GM12878 (cell line): ENCODE measurements at regions not wholly inside any gene's neighbourhood (a gene's known extent, or its start where the extent isn't known, plus 50 kb on each side); places are given as distances from the start of the nearest gene placed in this dataset.

Source experiments
- ATAC-seq: fragments of 200-7000 bp; cut with Tn5 transposase; 3 replicates; pipeline ENCODE4 v1.9.1; 2020; ENCODE audit warnings: mild to moderate bottlenecking, moderate library complexity
- BruUV-seq: library from RNA; stranded (reverse); fragments of 400-500 nt; replicated peaks from 2 replicates; lab custom pipeline; 2021; lab: Mats Ljungman, UMichigan
- CTCF ChIA-PET: fragments of 300-600 bp; sonication (Branson Sonifier 250); formaldehyde crosslinking; extraction: SDS; loops from one replicate; lab custom pipeline; 2021; ENCODE audit warnings: inconsistent platforms; lab: Yijun Ruan, JAX
- POLR2A ChIA-PET: fragments of 350-600 bp; formaldehyde crosslinking; extraction: SDS; loops from one replicate; lab custom pipeline; 2021; ENCODE audit warnings: inconsistent platforms; lab: Charles Lee
- RAD21 ChIA-PET: fragments of 300-600 bp; sonication (Branson Sonifier 250); formaldehyde crosslinking; loops from one replicate; lab custom pipeline; 2023; ENCODE audit warnings: antibody characterized with exemption; ENCODE audit not compliant: unreplicated experiment; lab: Charles Lee
- SMC1A ChIA-PET: fragments of 300-600 bp; sonication (Branson Sonifier 250); formaldehyde crosslinking; loops from one replicate; lab custom pipeline; 2023; ENCODE audit not compliant: unreplicated experiment, uncharacterized antibody; lab: Charles Lee
- DNase-seq: peaks from one replicate; pipeline ENCODE4 v3.0.0-alpha.2; 2011; ENCODE audit warnings: low read depth, low spot score
- FAIRE-seq: peaks from 3 replicates; lab custom pipeline; 2011; peaks lifted over from hg19 to GRCh38; lab: Jason Lieb, UNC
- H2AFZ ChIP-seq: 2 replicates; pipeline ENCODE4 v1.6.0; 2011; ENCODE audit warnings: low read depth, low read length, control low read depth; ENCODE audit not compliant: control insufficient read depth
- H3K27ac ChIP-seq: 2 replicates; pipeline ENCODE4 v1.5.1; 2011; ENCODE audit warnings: control low read depth; ENCODE audit not compliant: control insufficient read depth, insufficient read depth
- H3K27me3 ChIP-seq, 2 experiments: replicated peaks in 1 of 2; 2 replicates each; pipeline versions ENCODE4 v1.6.0 to v1.6.1; 2011; ENCODE audit warnings: low read length in 1 of 2; ENCODE audit not compliant: control insufficient read depth in 2 of 2, insufficient read depth in 2 of 2
- H3K36me3 ChIP-seq, 2 experiments: 2 replicates each; pipeline ENCODE4 v1.5.1; 2011; ENCODE audit warnings: low read length in 1 of 2; ENCODE audit not compliant: control insufficient read depth in 2 of 2, insufficient read depth in 2 of 2
- H3K4me1 ChIP-seq: 2 replicates; pipeline ENCODE4 v1.6.1; 2011; ENCODE audit warnings: mild to moderate bottlenecking, low read length, moderate library complexity, mixed read lengths; ENCODE audit not compliant: control insufficient read depth, insufficient read depth
- H3K4me2 ChIP-seq: 2 replicates; pipeline ENCODE4 v1.6.0; 2011; ENCODE audit warnings: control low read depth; ENCODE audit not compliant: control insufficient read depth, insufficient read depth
- H3K4me3 ChIP-seq: fragments of 200-600 bp; sonication (generic); 2 replicates; pipeline ENCODE4 v1.5.1; 2016
- H3K79me2 ChIP-seq: 2 replicates; pipeline ENCODE4 v1.6.0; 2011; ENCODE audit warnings: low read length; ENCODE audit not compliant: control insufficient read depth, insufficient read depth
- H3K9ac ChIP-seq: 2 replicates; pipeline ENCODE4 v1.8.0; 2011; ENCODE audit warnings: low read length, control low read depth, mixed read lengths; ENCODE audit not compliant: control insufficient read depth, insufficient read depth
- H3K9me3 ChIP-seq: replicated peaks from 3 replicates; pipeline ENCODE4 v1.5.1; 2011; ENCODE audit warnings: mild to moderate bottlenecking, low read length; ENCODE audit not compliant: control insufficient read depth, insufficient read depth
- H4K20me1 ChIP-seq: 2 replicates; pipeline ENCODE4 v1.6.0; 2011; ENCODE audit not compliant: control insufficient read depth, insufficient read depth
- CEBPB ChIP-seq, 2 experiments: fragments of 150-350 bp in 1 of 2; IDR thresholded peaks; 2 replicates each; pipeline ENCODE4 v1.6.1; 2012 to 2014; ENCODE audit warnings: low read depth in 2 of 2, low read length in 2 of 2, borderline replicate concordance in 1 of 2, inconsistent platforms in 1 of 2
- CHD4 ChIP-seq: fragments of 200-600 bp; sonication (generic); IDR thresholded peaks from 2 replicates; pipeline ENCODE4 v1.6.1; 2016; ENCODE audit warnings: mild to moderate bottlenecking
- JUND ChIP-seq: IDR thresholded peaks from 2 replicates; pipeline ENCODE4 v1.6.1; 2012; ENCODE audit warnings: low read depth, mild to moderate bottlenecking, low read length, improper control_type of control experiment, moderate library complexity
- MLLT1 ChIP-seq: fragments of 450-650 bp; IDR thresholded peaks from 2 replicates; pipeline ENCODE4 v1.6.1; 2016; ENCODE audit warnings: mild to moderate bottlenecking
- STAT1 ChIP-seq: fragments of 450-650 bp; conservative IDR thresholded peaks from 2 replicates; pipeline ENCODE4 v1.6.1; 2014; ENCODE audit warnings: antibody characterized with exemption, mild to moderate bottlenecking
- WRNIP1 ChIP-seq: IDR thresholded peaks from 2 replicates; pipeline ENCODE4 v1.6.1; 2011; ENCODE audit warnings: low read depth, low read length, improper control_type of control experiment, borderline replicate concordance
- ZNF622 ChIP-seq: fragments of 450-650 bp; IDR thresholded peaks from 2 replicates; pipeline ENCODE4 v1.6.1; 2017; ENCODE audit warnings: mild to moderate bottlenecking, inconsistent platforms
- WGBS: methylation state at CpG from one replicate; pipeline ENCODE4 v1.1.6; 2016; ENCODE audit warnings: low lambda C conversion rate; ENCODE audit not compliant: insufficient replicate concordance, insufficient coverage; ENCODE audit errors: missing lambda C conversion rate; 5-methylcytosine and 5-hydroxymethylcytosine counted together
- in situ Hi-C: fragments of 300-500 bp; cut with MboI; formaldehyde crosslinking; loops from 9 replicates; pipeline ENCODE4 v1.14.3; 2018; ENCODE audit warnings: mixed read lengths
- intact Hi-C: fragments of 100-400 bp; cut with micrococcal nuclease; formaldehyde crosslinking; loops from one replicate; pipeline ENCODE4 v1.14.2; 2022; ENCODE audit not compliant: unreplicated experiment

GRCh38 chr6:94597487-94597886 is 979.8 kb upstream of the MANEA start (continued):
- TF ChIP-seq CEBPB (IDR thresholded peaks at IDR 0.05; ENCODE audit: borderline replicate concordance in 1 of 2, low read depth in 2 of 2, low read length in 2 of 2) = no peak
- no peak for TF ChIP-seq ZNF622
- TF ChIP-seq CHD4 = no peak

- Histone ChIP-seq H3K4me3 (no peak overlapping the region), H3K4me1 (no peaks in the 10 kb centered on the region), H3K27ac (no peak overlapping the region), H3K79me2 (no peaks in the 10 kb centered on the region), H3K9me3 (no peaks in the 10 kb centered on the region), H4K20me1 (no peaks in the 10 kb centered on the region), H3K4me2 (no peak overlapping the region)
- CTCF ChIA-PET = no interaction called here
- no TSS peak for BruUV-seq
- intact Hi-C loops = no loop called here
- RAD21 ChIA-PET = no interaction called here
- WGBS = 34% methylated on average over 6 of the region's 6 CpGs
- no peak for TF ChIP-seq JUND
- TF ChIP-seq MLLT1 = no peak
- no peak for TF ChIP-seq CHD4
- TF ChIP-seq WRNIP1 = no peak
- no peak for TF ChIP-seq STAT1
- TF ChIP-seq, all 136 proteins: peak for 0
- Histone ChIP-seq H3K36me3 (no peaks in the 10 kb centered on the region), H3K27me3 (no peaks in the 10 kb centered on the region), H3K9ac (no peak overlapping the region), H2AFZ (no peak overlapping the region)
- in situ Hi-C loops = no loop called here
- ChIA-PET SMC1A (interaction anchor here (1.1 kb wide), 1 partner anchor 9 kb away, joined by 4 read pairs; no protein-coding TSS in a partner anchor), POLR2A (no interaction called here)
- ATAC-seq (no peak), DNase-seq (no peak), FAIRE-seq (no peak)
Observed at GRCh38 chr6:94590416-94590815, 986.9 kb upstream of the MANEA start.
